A673 (cell line): ENCODE measurements at regions not wholly inside any gene's neighbourhood (a gene's known extent, or its start where the extent isn't known, plus 50 kb on each side); places are given as distances from the start of the nearest gene placed in this dataset.

Source experiments
- EZH2 ChIP-seq: fragments of 200-600 bp; sonication (generic); IDR thresholded peaks from 2 replicates; pipeline ENCODE4 v1.6.1; 2017; ENCODE audit warnings: borderline replicate concordance, low read depth, mild to moderate bottlenecking, mixed read lengths, antibody characterized with exemption, low read length; ENCODE audit not compliant: poor library complexity, severe bottlenecking
- TF ChIP-seq, protein P1 (sequence below): fragments of 300-800, 200-600 bp; sonication (generic); conservative IDR thresholded peaks from 2 replicates; pipeline ENCODE4 v1.5.1; 2017; ENCODE audit warnings: low read depth, mild to moderate bottlenecking, antibody characterized with exemption, low read length, moderate library complexity, mixed read lengths

DNA sequence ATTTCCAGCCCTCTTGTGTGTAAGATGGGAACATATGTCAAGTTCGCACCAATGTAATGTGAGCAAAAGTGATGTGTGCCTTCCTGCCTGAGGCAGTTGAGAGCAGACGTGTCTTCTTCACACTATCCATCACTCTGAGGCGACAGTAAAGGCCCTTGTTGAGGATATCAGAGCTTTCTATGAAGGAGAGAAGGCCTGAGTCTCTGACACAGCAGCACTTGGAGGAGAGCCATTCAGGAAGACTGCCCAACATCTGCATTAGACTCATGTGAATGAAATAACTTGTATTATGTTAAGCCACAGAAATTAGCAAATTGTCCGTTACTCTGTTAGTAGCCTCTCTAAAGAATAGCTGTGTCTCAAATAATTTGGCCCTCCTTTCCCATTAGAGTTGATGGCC, 108.8 kb upstream of the CCDC54 start:
- TF ChIP-seq, protein P1, sequence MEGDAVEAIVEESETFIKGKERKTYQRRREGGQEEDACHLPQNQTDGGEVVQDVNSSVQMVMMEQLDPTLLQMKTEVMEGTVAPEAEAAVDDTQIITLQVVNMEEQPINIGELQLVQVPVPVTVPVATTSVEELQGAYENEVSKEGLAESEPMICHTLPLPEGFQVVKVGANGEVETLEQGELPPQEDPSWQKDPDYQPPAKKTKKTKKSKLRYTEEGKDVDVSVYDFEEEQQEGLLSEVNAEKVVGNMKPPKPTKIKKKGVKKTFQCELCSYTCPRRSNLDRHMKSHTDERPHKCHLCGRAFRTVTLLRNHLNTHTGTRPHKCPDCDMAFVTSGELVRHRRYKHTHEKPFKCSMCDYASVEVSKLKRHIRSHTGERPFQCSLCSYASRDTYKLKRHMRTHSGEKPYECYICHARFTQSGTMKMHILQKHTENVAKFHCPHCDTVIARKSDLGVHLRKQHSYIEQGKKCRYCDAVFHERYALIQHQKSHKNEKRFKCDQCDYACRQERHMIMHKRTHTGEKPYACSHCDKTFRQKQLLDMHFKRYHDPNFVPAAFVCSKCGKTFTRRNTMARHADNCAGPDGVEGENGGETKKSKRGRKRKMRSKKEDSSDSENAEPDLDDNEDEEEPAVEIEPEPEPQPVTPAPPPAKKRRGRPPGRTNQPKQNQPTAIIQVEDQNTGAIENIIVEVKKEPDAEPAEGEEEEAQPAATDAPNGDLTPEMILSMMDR: no peak
- no peak for TF ChIP-seq EZH2
